ENCODE measurements at regions not wholly inside any gene's neighbourhood (a gene's known extent, or its start where the extent isn't known, plus 50 kb on each side); places are given as distances from the start of the nearest gene placed in this dataset.
"Not testable (repeated sequence)": the region's sequence is repeated elsewhere in the genome, so short reads cannot be mapped to it uniquely, and the experiment has no call there.

DNA sequence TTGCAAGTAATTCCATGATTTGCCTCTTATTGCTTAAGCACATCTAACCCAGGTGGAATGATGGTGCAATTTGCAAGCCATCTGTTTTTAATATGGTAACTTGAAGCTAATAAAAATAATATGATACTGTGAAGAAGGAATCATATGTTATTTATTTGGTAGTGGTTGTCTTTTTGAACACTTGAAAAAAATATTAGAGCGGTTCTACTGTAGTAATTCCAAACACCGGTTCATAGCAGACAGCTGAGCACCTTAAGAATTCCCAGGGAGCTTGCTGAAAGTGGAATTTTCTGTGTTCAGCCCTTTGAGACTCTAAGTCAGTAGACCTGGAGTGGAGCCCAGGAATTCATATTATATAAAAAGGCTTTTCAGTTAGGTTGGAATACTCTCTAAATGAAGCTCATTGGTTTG lies 687.4 kb downstream of the EDEM1 start:
- DNase-seq = peak; percentile 22

- peak; percentile 58 for DNase-seq
Observed at GRCh38 chr3:5888851-5889250, 701.3 kb downstream of the EDEM1 start.

DNA sequence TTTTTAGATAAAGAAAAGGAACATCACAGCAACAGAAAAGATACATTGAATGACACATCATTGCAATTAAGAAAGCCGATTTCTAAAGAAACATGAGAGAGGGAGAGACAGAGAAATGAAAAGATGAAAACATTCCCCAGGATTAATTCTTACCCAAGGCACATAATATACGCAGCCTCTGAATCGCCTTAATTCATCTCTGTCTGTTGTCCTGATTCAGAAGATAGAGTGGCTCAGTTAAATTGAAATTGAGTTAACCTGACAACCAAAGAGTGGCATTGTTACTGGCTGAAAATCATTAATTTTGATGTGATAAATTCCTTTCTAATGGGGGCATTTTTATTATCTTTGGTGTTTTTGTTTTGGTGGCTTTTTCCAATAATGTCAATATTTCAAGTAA lies 701.9 kb downstream of the EDEM1 start:
- DNase-seq = peak; percentile 54

GRCh38 chr3:5891711-5892110 lies 704.2 kb downstream of the EDEM1 start:
- DNase-seq = peak; percentile 41

DNA sequence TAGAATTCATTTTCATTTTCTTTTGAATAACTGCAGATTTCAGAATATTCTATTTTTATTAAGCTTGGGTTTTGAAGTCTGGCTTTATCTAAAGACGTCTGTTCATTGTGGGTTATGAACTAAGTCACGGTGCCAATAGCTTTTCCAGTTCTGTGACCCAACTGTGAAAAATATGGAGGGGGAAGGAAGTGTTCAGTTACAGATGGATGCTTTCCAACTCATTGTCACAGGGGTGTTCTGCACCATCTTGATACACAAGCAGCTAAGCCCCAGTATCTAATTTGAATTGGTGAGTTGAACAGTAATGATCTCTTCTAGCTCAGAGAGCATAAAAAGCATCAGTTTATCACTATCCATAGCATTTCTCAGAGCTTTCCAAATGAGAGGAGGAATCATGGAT lies 710.6 kb downstream of the EDEM1 start:
- DNase-seq = no peak

DNA sequence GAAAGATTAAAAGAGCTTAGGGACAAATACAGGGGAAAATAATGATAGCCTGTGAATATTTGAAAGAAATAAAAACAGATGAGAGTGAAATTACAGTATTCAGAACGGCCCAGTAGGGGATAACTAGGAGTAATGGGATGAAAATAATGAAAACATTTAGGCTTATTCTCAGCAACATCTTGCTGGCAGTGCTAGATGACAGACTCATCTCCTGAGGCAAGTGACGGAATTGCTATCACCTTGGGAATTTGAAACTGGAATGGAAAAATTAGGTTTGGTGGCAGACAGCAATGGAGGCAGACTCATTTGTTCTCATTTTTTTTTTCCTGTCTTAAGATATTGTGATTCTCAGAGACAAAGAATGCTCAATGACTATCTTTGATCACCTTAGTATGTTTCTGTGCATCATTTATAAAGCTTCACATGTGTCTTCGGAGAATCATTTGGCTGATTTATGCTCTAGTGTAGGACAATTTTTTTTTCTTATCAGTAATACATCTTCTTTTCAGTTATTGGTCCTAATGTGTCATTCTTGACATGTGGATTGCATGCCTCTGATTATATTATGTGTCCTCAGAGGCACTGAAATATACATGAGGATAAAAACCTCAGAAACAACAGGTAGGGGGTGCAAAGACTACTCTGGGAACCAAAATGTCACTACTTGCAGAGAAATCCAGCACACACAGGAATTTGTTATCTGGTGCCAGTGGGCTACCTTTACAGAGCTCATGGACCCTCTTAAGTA lies 711.7 kb downstream of the EDEM1 start:
- DNase-seq = peak; percentile 15

DNA sequence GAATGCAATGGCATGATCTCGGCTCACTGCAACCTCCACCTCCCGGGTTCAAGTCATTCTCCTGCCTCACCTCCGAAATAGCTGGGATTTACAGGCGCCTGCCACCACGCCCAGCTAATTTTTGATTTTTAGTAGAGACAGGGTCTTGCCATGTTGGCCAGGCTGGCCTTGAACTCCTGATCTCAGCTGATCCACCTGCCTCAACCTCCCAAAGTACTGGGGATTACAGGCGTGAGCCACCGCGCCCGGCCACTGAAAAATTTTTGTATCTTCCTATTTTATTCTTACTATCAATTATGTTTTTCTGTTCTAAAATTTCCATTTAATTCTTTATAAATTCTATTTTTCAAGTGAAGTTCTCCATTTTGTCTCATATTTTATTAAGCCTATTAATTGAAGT lies 730.4 kb downstream of the EDEM1 start:
- no peak for DNase-seq

DNA sequence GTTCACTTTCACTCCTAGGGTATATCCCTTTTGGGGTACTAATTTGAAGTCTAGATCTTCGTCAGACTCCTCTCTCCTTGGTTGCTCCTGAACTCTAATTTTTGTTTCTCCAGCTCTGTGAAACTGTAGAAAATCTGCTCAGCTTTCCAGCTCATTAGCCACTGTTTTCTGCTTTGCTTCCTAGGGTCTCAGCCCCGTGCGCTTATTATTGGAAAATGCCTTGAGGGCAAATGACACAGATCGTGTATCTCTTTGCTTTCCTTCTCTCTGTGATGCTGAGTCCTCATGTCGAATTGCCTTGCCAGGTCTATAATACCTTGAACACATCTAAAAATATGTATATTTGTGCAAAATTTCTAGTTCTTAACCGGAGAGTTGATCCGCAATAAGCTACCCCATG lies 731.1 kb downstream of the EDEM1 start:
- peak; percentile 48 for DNase-seq

GRCh38 chr3:5929027-5929426 lies 741.5 kb downstream of the EDEM1 start:
- no peak for DNase-seq

DNA sequence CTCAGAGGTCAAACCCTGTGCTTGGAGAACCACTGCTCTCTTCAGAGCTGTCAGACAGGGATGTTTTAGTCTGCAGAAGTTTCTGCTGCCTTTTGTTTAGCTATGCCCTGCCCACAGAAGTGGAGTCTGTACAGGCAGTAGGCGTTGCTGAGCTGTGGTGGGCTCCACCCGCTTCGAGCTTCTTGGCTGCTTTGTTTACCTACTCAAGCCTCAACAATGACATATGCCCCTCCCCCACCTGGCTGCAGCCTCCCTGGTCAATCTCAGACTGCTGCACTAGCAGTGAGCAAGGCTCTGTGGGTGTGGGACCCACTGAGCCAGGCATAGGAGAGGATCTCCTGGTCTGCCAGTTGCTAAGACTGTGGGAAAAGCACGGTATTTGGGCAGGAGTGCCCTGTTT lies 756.6 kb downstream of the EDEM1 start:
- not testable (repeated sequence) for DNase-seq

GRCh38 chr3:5948084-5948483 lies 760.6 kb downstream of the EDEM1 start:
- no peak for DNase-seq

DNA sequence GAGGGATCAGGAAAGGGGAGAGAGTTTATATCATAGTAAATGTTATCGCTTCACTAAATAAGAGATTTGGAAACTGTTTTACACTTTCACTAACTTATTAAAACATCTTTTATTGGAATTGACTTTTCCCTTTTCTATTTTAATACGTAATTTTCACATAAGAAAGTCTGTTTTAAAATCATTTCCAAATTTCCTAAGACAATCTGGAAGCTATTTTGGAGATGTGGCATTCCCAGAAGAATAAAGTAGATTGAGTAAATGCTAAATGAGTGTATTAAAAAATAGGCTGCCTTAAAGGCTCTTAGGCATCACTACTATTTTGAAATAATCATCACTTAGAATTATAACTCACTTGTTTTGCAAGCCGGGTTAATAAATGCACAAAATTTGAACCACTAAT lies 763.5 kb downstream of the EDEM1 start:
- DNase-seq = no peak

DNA sequence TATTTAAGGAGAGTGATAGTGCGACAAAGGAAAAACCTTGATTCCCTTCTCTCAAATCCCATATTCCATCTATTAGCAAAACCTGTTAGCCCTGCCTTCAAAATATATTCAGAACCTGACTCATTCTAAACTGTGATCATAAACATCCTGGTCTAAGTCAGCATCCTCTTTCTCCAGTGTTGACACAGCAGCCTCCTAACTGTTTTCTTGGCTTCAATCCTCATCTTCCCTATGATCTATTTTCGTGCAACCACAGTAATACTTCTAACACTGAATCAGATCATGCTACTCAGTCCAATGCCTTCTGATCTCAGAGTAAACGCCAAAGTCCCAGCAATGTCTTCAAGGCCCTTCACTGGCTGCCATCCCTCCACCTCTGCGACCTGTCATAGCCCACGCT lies 785.1 kb downstream of the EDEM1 start:
- DNase-seq = no peak

DNA sequence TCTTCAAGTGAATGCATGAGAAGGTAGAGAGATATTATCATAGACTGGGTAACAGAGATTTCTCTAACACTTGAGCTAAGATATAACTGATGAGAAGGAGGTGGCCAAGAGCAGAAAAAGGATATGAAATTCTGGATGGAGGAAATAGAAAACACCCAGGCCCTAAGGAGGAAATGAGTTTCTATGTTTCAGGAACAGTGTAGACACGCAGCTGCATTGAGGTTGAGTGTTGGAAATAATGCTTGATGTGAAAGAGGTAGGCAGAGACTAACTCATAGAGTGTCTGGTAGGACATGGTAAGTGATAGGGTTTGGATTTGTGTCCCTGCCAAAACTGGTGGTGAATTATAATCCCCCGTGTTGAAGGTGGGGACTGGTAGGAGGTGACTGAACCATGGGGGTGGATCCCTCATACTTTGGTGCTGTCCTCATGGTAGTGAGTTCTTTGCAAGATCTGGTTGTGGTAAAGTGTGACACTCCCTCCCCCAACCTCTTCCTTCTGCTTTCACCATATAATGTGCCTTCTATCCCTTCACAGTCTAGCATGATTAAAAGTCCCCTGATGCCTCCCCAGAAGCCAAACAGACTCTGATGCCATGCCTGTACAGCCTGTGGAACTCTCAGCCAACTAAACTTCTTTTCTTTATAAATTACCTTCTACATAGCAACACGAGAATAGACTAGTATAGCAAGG lies 787.3 kb downstream of the EDEM1 start:
- no peak for DNase-seq

DNA sequence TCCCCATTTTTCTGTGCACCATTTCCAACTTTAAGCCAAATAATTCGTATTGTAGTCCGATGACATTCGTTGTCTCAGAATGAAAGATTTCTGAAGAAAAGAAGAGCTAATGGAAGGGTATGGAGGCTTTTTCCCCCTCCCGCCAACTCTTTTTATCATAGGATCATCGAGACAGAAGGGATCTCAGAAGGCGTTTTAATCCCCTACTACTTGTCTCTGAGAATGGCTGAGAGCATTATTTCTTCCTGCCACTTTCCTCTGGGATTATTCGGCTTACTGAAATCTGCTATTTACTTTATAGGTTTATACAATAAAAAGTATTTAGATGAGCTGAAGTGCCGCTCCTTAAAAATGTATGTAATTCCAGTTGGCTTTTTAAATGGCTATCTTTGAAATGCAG lies 789.8 kb downstream of the EDEM1 start:
- DNase-seq = no peak

DNA sequence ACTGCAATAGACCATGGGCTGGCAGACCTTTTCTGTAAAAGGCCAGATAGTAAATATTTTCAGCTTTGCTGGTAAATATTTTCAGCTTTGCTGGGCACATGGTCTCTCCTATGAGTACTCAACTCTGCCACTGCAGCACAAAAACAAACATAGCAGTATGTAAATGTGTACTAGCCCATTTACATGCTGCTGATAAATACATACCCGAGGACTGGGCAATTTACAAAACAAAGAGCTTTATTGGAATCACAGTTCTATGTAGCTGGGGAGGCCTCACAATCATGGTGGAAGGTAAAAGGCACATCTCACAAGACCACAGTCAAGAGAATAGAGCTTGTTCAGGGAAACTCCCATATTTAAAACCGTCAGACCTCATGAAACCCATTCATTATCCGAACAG lies 793.0 kb downstream of the EDEM1 start:
- DNase-seq = no peak

DNA sequence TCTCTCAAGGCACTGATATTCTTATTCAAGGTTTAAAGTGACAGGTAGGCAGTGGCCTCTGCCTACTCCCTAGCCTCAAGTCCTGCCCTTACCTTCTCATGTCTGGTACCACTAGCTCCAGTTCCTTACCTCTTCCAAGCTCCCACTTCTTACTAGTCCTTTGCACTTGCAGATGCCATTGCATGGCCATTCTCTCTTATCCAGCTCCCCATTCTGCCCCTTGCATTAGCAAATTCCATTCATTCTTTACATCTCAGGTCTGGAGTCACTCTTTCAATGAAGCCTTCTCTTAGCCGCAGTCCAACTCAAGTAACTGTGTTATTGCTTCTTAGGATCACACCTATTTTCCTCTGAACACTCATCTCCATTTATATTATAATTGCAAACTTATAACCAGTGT lies 807.1 kb downstream of the EDEM1 start:
- DNase-seq = no peak

DNA sequence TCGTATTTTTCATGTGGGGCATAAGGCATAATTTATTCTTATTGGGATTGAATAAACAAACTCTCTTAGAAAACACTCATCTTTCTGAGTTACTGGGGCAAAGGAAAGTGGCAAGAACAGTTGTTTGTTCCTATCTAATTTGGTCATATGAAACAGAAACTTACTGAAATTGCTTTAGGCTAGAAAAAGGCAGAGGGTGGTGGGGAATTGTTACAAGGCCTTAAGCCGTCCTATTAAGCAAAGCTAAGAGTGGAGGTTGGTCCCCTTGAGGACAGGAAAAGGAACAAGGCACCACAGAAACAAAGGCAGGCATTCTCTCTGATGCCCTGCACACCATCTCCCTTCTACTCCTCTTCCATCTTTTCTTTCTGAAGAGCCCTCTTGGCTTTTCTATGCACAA lies 830.9 kb downstream of the EDEM1 start:
- no peak for DNase-seq

GRCh38 chr3:6022621-6023020 lies 835.1 kb downstream of the EDEM1 start:
- no peak for DNase-seq

- no peak for DNase-seq
Observed at GRCh38 chr3:6025032-6025431, 835.9 kb upstream of the GRM7 start.

- not testable (repeated sequence) for DNase-seq
Observed at GRCh38 chr3:6030648-6031047, 830.3 kb upstream of the GRM7 start.

DNA sequence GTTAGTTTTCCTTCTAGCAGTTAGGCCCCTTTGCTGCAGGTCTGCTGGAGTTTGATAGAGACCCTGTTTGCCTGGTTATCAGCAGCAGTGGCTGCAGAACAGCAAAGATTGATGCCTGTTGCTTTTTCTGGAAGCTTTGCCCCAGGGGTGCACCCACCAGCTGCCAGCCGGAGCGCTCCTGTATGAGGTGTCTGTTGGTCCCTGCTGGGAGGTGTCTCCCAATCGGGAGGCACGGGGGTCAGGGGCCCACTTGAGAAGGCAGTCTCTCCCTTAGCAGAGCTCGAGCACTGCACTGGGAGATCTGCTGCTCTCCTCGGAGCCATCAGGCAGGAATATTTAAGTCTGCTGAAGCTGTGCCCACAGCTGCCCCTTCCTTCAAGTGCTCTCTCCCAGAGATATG lies 825.3 kb upstream of the GRM7 start:
- no peak for DNase-seq

DNA sequence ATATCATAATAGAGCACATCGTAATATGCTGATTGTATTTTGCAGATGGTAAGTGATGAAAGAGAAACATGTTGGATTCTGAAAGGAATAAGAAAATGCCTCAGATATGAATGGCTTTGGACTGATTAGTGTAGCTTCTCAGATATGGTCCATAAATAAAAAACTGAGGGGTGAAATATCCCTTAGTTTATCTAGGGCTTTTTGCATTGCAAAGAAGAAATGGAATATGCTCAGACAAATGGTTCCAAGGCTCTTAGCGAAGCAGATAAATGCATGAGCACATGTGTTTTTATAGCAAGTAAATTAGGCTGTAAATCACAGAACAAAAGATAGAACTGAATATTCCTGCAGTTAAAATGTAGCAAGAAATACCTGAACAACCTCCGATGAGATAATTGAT lies 820.9 kb upstream of the GRM7 start:
- DNase-seq = no peak

- DNase-seq = no peak
Observed at GRCh38 chr3:6041894-6042293, 819.0 kb upstream of the GRM7 start.

- DNase-seq = no peak
Observed at GRCh38 chr3:6047016-6047415, 813.9 kb upstream of the GRM7 start.
